ENCODE measurements at regions not wholly inside any gene's neighbourhood (a gene's known extent, or its start where the extent isn't known, plus 50 kb on each side); places are given as distances from the start of the nearest gene placed in this dataset.

GRCh38 chrX:7983581-7983980 is 56.4 kb upstream of the PNPLA4 start:
- Mint-ChIP-seq H3K36me3 (ENCODE audit: unreplicated experiment) (no peaks in the 10 kb centered on the region), H3K4me1 (ENCODE audit: low read depth, unreplicated experiment) (peaks cover 2% of the 10 kb centered on the region), H3K27ac (ENCODE audit: unreplicated experiment) (no peak overlapping the region), H3K27me3 (ENCODE audit: unreplicated experiment) (no peaks in the 10 kb centered on the region), H3K9me3 (ENCODE audit: unreplicated experiment) (no peaks in the 10 kb centered on the region), H3K4me3 (ENCODE audit: unreplicated experiment) (no peak overlapping the region)
- TF ChIP-seq, protein P1, sequence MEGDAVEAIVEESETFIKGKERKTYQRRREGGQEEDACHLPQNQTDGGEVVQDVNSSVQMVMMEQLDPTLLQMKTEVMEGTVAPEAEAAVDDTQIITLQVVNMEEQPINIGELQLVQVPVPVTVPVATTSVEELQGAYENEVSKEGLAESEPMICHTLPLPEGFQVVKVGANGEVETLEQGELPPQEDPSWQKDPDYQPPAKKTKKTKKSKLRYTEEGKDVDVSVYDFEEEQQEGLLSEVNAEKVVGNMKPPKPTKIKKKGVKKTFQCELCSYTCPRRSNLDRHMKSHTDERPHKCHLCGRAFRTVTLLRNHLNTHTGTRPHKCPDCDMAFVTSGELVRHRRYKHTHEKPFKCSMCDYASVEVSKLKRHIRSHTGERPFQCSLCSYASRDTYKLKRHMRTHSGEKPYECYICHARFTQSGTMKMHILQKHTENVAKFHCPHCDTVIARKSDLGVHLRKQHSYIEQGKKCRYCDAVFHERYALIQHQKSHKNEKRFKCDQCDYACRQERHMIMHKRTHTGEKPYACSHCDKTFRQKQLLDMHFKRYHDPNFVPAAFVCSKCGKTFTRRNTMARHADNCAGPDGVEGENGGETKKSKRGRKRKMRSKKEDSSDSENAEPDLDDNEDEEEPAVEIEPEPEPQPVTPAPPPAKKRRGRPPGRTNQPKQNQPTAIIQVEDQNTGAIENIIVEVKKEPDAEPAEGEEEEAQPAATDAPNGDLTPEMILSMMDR (IDR thresholded peaks at IDR 0.05; ENCODE audit: partially characterized antibody, unreplicated experiment): no peak
- no peak for DNase-seq

Data from glutamatergic neuron (in vitro differentiated cells).